GM19351 (cell line): ENCODE measurements at regions not wholly inside any gene's neighbourhood (a gene's known extent, or its start where the extent isn't known, plus 50 kb on each side); places are given as distances from the start of the nearest gene placed in this dataset.

Experiments used
- ATAC-seq: cut with Tn5 transposase; IDR thresholded peaks from one replicate; pipeline ENCODE4 v1.9.1; 2021; ENCODE audit warnings: mild to moderate bottlenecking, moderate library complexity; ENCODE audit not compliant: unreplicated experiment

GRCh38 chr13:74219566-74219965 lies 85.4 kb upstream of the KLF12 start:
- ATAC-seq: no peak

- no peak for ATAC-seq
These were observed 84.1 kb upstream of the KLF12 start for GRCh38 chr13:74218291-74218690.

- ATAC-seq: no peak
These were observed 83.6 kb upstream of the KLF12 start for GRCh38 chr13:74217811-74218210.

GRCh38 chr13:74215420-74215819 lies 81.2 kb upstream of the KLF12 start:
- ATAC-seq: no peak

- no peak for ATAC-seq
These were observed 80.1 kb upstream of the KLF12 start for GRCh38 chr13:74214321-74214720.

- ATAC-seq: no peak
These were observed 76.6 kb upstream of the KLF12 start for GRCh38 chr13:74210693-74211393.

GRCh38 chr13:74206855-74207254 lies 72.7 kb upstream of the KLF12 start:
- ATAC-seq: no peak

GRCh38 chr13:74206061-74206561 lies 71.9 kb upstream of the KLF12 start:
- no peak for ATAC-seq

GRCh38 chr13:74205313-74205690 lies 71.1 kb upstream of the KLF12 start:
- no peak for ATAC-seq

- ATAC-seq: no peak
These were observed 70.6 kb upstream of the KLF12 start for GRCh38 chr13:74204602-74205312.

GRCh38 chr13:74203576-74203975 lies 69.4 kb upstream of the KLF12 start:
- no peak for ATAC-seq

- no peak for ATAC-seq
These were observed 68.1 kb upstream of the KLF12 start for GRCh38 chr13:74202129-74202813.

GRCh38 chr13:74201530-74201929 lies 67.3 kb upstream of the KLF12 start:
- ATAC-seq: no peak

- no peak for ATAC-seq
These were observed 65.9 kb upstream of the KLF12 start for GRCh38 chr13:74200081-74200480.

GRCh38 chr13:74197677-74198429 lies 63.6 kb upstream of the KLF12 start:
- ATAC-seq: no peak

- no peak for ATAC-seq
These were observed 60.6 kb upstream of the KLF12 start for GRCh38 chr13:74194846-74195245.

- no peak for ATAC-seq
These were observed 59.2 kb upstream of the KLF12 start for GRCh38 chr13:74193391-74193790.

- no peak for ATAC-seq
These were observed 57.2 kb upstream of the KLF12 start for GRCh38 chr13:74191410-74191809.

- no peak for ATAC-seq
These were observed 56.8 kb upstream of the KLF12 start for GRCh38 chr13:74190999-74191398.

- no peak for ATAC-seq
These were observed 53.4 kb upstream of the KLF12 start for GRCh38 chr13:74187564-74187963.

GRCh38 chr13:74184283-74184682 lies 50.1 kb upstream of the KLF12 start:
- no peak for ATAC-seq
